ACC112 (cell line): ENCODE measurements at regions not wholly inside any gene's neighbourhood (a gene's known extent, or its start where the extent isn't known, plus 50 kb on each side); places are given as distances from the start of the nearest gene placed in this dataset.
"Not testable (repeated sequence)": the region's sequence is repeated elsewhere in the genome, so short reads cannot be mapped to it uniquely, and the experiment has no call there.

ENCODE experiments used
- H2AFZ ChIP-seq: fragments of 200-600 bp; sonication (generic); one replicate; pipeline ENCODE4 v1.6.0; 2017; ENCODE audit warnings: antibody characterized with exemption, low read length; ENCODE audit not compliant: unreplicated experiment
- H3K27ac ChIP-seq: fragments of 200-600 bp; sonication (generic); 2 replicates; pipeline ENCODE4 v1.5.1; 2014; ENCODE audit warnings: low read depth, mild to moderate bottlenecking, antibody characterized with exemption, low read length, moderate library complexity
- H3K27me3 ChIP-seq: fragments of 200-600 bp; sonication (generic); 2 replicates; pipeline ENCODE4 v1.6.1; 2014; ENCODE audit warnings: mild to moderate bottlenecking, antibody characterized with exemption, low read length, moderate library complexity, mixed read lengths; ENCODE audit not compliant: insufficient read depth
- H3K36me3 ChIP-seq: fragments of 200-600 bp; sonication (generic); 2 replicates; pipeline ENCODE4 v1.6.1; 2016; ENCODE audit warnings: mild to moderate bottlenecking, antibody characterized with exemption, low read length, moderate library complexity, mixed read lengths; ENCODE audit not compliant: insufficient read depth
- H3K4me1 ChIP-seq: fragments of 200-600 bp; sonication (generic); one replicate; pipeline ENCODE4 v1.6.1; 2016; ENCODE audit warnings: low read length, mixed read lengths; ENCODE audit not compliant: insufficient read depth, unreplicated experiment, control insufficient read depth
- H3K4me3 ChIP-seq: fragments of 200-600 bp; sonication (generic); 2 replicates; pipeline ENCODE4 v1.5.1; 2014; ENCODE audit warnings: mild to moderate bottlenecking, low read depth, low read length
- H3K79me2 ChIP-seq: fragments of 200-600 bp; sonication (generic); one replicate; pipeline ENCODE4 v1.6.0; 2016; ENCODE audit warnings: low read length; ENCODE audit not compliant: control insufficient read depth, unreplicated experiment, insufficient read depth

DNA sequence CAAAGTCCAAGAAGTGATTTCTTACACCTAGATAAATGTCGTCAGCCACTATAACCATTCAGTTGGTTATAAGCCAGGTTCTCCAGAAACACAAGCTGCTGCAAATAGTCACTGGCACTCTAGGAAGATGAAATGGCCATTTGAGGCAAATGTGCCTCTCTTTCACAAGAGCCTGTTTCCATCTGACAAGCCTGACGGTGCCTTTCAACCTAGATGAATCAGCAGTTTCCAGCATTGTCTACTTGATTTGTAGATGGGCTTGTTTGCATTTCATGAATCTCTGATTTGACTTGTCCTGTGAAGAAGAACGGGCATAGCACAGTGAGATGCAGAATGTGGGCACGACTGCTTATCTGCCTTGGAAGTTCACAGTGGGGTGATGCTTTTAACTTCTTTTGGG is 327.2 kb downstream of the LMO7 start:
- Histone ChIP-seq H2AFZ (no peak overlapping the region), H3K36me3 (no peaks in the 10 kb centered on the region), H3K79me2 (no peaks in the 10 kb centered on the region), H3K27ac (no peak overlapping the region), H3K4me1 (no peaks in the 10 kb centered on the region), H3K4me3 (no peak overlapping the region), H3K27me3 (peaks cover 14% of the 10 kb centered on the region)

DNA sequence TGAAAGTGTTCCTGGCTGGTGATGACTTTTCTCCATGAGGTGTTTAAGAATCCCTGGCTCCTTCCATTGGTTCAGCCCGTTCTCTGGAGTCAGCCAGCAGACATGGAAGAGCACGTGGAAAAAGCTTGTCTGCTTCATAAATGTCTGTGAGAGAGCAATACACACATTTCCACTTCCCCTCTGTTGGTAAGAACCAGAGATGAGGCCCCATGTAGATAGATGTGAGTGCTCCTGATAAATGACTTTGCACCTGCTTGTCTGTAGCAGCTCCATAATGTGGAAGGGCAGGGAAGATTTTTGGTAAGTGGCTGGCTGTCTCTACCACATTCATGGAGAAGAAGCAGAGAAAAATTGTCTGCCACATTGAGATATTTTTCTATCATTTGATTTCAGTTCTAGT is 325.8 kb downstream of the LMO7 start:
- Histone ChIP-seq H2AFZ (no peak overlapping the region), H3K36me3 (no peaks in the 10 kb centered on the region)

DNA sequence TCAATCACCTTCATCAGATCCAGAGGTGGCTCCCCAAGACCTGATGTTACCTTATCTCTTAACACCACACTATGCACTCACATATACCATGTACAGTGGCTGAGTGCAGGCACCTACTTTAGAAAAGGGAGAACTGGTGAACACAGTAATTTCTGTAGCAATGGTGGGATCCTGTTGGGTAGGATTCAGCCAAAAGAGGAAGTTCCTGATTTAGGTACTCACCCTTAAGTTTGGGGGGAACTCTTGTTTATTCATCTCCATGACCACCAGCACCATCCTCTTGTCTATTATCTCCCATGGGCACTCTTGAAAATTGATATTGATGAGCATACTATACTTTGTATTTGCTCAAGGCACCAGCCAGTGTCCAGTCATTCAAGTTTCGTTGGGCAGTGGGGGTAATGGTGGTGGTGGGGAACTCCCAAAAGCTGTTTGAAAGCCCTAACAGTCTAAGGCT is 324.4 kb downstream of the LMO7 start:
- Histone ChIP-seq H3K27ac (no peak overlapping the region), H3K27me3 (peaks cover 14% of the 10 kb centered on the region), H2AFZ (no peak overlapping the region), H3K79me2 (no peaks in the 10 kb centered on the region), H3K4me3 (no peak overlapping the region), H3K36me3 (no peaks in the 10 kb centered on the region), H3K4me1 (no peaks in the 10 kb centered on the region)

More for the DNA sequence above, 325.8 kb downstream of the LMO7 start:
- no peak overlapping the region for H3K27ac ChIP-seq
- no peak overlapping the region for H3K4me3 ChIP-seq
- H3K4me1 ChIP-seq = no peaks in the 10 kb centered on the region
- H3K27me3 ChIP-seq = peaks cover 14% of the 10 kb centered on the region
- no peaks in the 10 kb centered on the region for H3K79me2 ChIP-seq

DNA sequence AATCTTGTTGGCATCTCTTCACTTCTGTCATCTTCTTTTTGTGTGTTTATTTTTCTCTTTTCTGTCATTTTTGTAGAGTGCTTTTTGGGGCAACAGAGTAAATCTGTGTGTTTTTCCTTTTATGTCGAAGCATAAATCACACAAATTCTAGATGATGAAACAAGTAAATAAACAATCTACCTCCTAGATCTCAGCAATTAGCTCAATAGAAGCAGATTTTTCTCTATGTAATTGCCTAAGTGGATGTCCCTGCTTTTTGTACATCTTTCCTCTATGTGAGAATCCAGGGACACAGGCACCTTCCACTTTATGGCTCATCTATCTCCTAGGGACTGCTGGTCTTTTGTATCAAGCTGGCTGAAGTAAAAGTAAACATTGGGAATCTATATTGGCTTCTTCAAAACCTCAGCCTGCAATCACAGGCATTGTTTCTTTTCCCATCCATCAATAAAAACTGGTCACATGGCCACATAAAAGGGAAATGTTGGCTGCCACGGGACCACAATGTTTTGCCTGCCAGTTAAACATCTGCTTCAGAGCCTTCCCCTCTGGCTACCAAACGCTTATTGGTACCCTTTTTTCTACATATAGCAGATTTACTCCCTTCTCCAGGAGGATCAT is 323.8 kb downstream of the LMO7 start:
- no peak overlapping the region for H2AFZ ChIP-seq
- H3K4me1 ChIP-seq = no peaks in the 10 kb centered on the region
- no peak overlapping the region for H3K27ac ChIP-seq
- no peaks in the 10 kb centered on the region for H3K36me3 ChIP-seq
- H3K27me3 ChIP-seq = peaks cover 14% of the 10 kb centered on the region
- no peak overlapping the region for H3K4me3 ChIP-seq
- H3K79me2 ChIP-seq = no peaks in the 10 kb centered on the region

DNA sequence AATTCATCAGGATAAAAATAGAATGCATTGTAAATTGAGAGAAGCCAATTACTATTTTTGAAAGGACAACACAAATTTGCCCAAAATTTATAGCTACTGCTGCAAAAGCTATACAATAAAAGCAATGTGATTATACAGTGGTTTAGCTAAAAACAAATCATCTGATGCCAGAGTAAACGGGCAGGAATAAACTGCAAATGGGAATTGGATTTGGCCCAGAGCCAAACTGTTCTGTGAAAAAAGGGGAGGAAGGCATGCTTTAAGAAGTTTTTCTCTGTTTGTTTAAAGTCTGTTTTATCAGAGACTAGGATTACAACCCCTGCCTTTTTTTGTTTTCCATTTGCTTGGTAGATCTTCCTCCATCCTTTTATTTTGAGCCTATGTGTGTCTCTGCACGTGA is 317.5 kb downstream of the LMO7 start:
- H3K4me3 ChIP-seq, H3K4me1 ChIP-seq, H3K27ac ChIP-seq, H3K79me2 ChIP-seq, H2AFZ ChIP-seq, H3K36me3 ChIP-seq: not testable (repeated sequence)
- H3K27me3 ChIP-seq = peaks cover 12% of the 10 kb centered on the region

- H3K36me3 ChIP-seq = no peaks in the 10 kb centered on the region
- H3K27ac ChIP-seq = no peak overlapping the region
- H3K4me3 ChIP-seq = no peak overlapping the region
- no peaks in the 10 kb centered on the region for H3K79me2 ChIP-seq
- H3K4me1 ChIP-seq = no peaks in the 10 kb centered on the region
- no peak overlapping the region for H2AFZ ChIP-seq
- H3K27me3 ChIP-seq = peaks cover 7% of the 10 kb centered on the region
Observed at GRCh38 chr13:75947448-75947847, 311.3 kb downstream of the LMO7 start.

DNA sequence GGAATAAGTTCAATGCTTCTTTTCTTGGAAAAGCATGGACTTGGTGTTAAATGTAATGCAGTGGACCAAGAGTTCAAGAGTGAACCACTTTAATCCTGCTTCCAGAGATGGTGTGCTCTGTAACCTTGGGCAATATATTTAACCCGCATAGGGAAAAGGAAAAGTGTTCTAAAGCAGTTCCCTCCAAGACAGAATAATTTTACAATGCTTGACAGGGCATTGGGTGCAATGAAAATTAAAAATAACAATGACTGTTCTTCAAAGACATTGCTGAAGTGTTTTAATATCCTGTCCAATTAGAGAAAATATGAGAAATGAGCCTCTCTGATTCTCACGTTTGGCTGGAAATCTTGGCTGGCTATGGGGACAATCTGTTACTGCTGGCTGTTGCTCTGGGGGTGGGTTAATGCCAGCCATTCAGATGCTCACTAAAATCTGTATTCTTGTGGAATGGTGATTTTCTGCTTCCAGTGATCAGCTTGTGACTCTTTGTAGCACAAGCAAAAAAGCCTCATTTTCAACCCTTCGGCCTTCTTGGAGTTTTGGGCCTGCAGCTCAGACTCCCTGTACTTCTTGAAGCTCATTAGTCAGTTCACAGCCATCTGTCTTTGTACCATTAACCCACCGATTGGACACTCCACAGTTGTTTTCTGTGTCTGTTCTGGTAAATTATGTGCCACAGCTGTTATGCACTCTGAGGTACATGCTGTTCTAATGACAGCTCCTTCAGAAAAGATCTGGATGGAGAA is 310.6 kb downstream of the LMO7 start:
- Histone ChIP-seq H3K27me3 (peaks cover 4% of the 10 kb centered on the region; the same call in 1 of the 2 replicates), H2AFZ (no peak overlapping the region), H3K4me3 (no peak overlapping the region), H3K36me3 (no peaks in the 10 kb centered on the region), H3K27ac (no peak overlapping the region), H3K79me2 (no peaks in the 10 kb centered on the region), H3K4me1 (no peaks in the 10 kb centered on the region)

DNA sequence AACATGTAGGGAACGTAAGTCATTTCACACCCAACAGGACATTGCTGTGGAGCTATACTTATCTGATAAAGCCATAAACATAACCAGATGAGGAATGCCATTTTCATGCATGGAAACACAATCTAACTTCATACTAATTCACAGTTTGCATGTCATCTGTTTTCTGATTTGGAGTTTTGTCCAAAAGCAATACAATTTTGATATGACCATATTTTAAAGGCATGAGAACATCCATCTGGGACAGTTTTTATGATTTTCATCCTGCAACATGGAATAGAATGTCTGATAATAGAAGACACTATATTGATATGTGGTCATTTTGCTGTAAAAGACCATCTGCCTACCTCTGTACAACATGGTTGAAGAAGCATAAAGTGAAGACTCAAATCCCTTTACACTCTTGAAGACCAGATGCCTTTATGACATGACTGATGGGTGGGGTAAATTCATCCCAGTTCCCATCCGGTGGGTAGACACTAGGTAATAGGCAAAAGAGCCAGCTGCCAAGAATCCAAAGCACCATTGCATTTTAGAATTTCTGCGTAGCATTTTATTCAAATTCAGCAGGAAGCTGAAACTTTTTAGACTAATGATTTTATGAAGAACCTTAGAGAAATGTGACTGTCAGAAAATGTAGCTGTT is 309.8 kb downstream of the LMO7 start:
- H3K79me2 ChIP-seq = no peaks in the 10 kb centered on the region

DNA sequence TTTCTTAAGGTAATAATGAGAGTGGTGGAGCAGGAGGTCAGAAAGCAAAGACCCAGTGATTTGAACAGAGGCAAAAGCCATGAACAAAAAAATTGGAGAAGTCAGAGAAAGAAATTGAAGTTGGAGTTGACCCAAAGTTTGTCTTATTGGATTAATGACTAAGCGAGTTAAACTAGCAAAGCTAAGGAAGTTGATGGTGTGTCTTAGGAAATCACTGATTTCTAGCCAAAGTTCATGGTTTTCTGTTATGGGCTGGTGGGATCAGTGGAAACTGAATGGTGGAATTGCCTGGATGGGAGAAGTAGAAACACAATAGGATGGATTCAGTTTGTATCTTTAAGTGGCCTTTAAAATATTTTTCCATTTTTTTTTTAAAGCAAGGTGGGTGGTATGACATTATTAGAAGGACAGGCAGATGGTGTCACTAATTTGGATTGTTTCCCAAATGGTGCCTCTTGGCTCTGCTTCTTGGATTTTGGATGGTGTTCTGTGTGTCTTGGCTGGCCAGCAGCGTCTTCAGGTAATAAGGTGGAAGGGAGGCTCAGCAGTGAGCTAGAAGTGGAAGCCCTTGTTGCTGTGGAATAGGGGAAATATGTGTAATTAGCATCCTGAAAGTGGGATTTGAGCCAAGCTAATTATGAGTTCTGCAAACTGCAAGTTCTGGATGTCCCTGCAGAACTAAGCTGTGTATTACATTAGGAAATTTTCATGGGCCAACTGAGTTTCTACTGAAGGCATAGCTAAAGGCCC is 302.9 kb downstream of the LMO7 start:
- Histone ChIP-seq H3K79me2 (no peaks in the 10 kb centered on the region), H3K4me1 (peaks cover 16% of the 10 kb centered on the region), H2AFZ (no peak overlapping the region), H3K4me3 (no peak overlapping the region), H3K36me3 (no peaks in the 10 kb centered on the region), H3K27me3 (no peaks in the 10 kb centered on the region), H3K27ac (no peak overlapping the region)

More for the DNA sequence above, 309.8 kb downstream of the LMO7 start:
- Histone ChIP-seq H3K36me3 (no peaks in the 10 kb centered on the region), H3K4me3 (no peak overlapping the region), H3K27me3 (no peaks in the 10 kb centered on the region), H3K27ac (no peak overlapping the region), H2AFZ (no peak overlapping the region), H3K4me1 (no peaks in the 10 kb centered on the region)

GRCh38 chr13:75936791-75937190 is 300.7 kb downstream of the LMO7 start:
- Histone ChIP-seq H2AFZ (no peak overlapping the region), H3K27ac (no peak overlapping the region), H3K79me2 (no peaks in the 10 kb centered on the region), H3K4me1 (peaks cover 16% of the 10 kb centered on the region), H3K36me3 (no peaks in the 10 kb centered on the region), H3K27me3 (no peaks in the 10 kb centered on the region), H3K4me3 (no peak overlapping the region)
